Peyer's patch (tissue), 4 donors: ENCODE measurements at regions not wholly inside any gene's neighbourhood (a gene's known extent, or its start where the extent isn't known, plus 50 kb on each side); places are given as distances from the start of the nearest gene placed in this dataset.

ENCODE experiments used
- CTCF ChIP-seq, 6 experiments: fragments of 450-650 bp in 4 of 6; fragments of 200-600 bp in 2 of 6; sonication (generic) in 1 of 6; IDR thresholded peaks; one replicate each; pipeline ENCODE4 v1.5.1; 2017 to 2019; ENCODE audit warnings: antibody characterized with exemption in 6 of 6, mild to moderate bottlenecking in 3 of 6, moderate library complexity in 1 of 6
- POLR2A ChIP-seq, 2 donors: fragments of 450-650 bp; IDR thresholded peaks; one replicate each; pipeline ENCODE4 v1.5.1; 2017; ENCODE audit warnings: antibody characterized with exemption in 2 of 2, mild to moderate bottlenecking in 2 of 2, moderate library complexity in 2 of 2

DNA sequence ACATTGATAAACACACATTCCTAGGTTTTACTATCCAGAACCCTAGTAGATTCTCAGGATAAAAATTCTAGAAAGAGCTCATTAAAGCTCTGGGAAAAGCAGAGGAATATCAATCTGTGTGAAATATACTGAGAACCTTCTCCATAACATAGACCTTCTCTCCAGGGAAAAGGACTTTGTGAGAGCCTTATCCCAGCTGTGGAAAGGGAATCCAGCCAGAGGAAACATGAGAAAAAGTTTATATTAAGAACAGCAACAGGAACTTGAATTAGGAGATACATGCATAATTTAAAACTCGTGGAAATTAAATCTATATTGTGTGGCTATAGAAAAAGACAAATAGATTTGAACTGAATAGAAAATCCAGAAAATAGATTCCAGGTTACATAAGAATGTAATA is 1639.9 kb downstream of the EFNB2 start:
- no peak for TF ChIP-seq POLR2A (IDR thresholded peaks at IDR 0.05)
- no peak for TF ChIP-seq CTCF (IDR thresholded peaks at IDR 0.05)
